Pulmonary artery endothelial cell (primary cell): ENCODE measurements at regions not wholly inside any gene's neighbourhood (a gene's known extent, or its start where the extent isn't known, plus 50 kb on each side); places are given as distances from the start of the nearest gene placed in this dataset.

Source experiments
- DNase-seq: peaks from one replicate; pipeline ENCODE4 v3.0.0-alpha.2; 2011; ENCODE audit warnings: low read depth, low spot score

DNA sequence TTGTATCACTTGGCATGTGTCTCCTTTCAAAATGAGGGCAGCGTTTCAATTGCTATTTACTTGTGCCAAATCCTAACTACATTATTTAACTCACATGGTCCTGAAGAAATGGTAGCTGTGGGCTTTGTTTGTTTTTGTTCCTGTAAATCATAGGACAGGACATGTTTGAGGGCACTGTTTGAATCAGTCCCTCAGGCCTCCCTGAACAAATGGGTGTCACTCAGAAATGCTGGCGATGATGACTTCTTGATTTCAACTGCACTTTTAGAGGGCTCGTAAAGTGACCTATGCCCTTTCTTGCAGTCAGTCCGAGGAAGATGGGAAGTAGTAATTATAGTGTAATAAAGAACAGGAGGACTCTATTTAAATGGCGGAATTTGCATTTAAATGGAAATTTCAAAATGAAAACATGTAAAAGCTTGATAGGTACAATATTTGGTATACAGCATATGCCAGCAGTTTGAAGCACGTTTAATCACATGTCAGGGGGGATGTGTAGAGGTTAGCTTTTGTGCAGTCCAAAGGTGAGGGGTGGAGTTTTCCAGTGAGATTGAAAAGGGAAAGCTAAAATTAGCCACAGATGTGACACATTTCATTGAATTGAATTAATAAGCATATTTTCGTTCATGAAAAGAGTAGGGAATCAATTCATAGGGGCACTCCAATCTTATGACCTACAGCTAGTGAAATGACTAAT is 1958.7 kb upstream of the IGFBP7 start:
- no peak for DNase-seq

DNA sequence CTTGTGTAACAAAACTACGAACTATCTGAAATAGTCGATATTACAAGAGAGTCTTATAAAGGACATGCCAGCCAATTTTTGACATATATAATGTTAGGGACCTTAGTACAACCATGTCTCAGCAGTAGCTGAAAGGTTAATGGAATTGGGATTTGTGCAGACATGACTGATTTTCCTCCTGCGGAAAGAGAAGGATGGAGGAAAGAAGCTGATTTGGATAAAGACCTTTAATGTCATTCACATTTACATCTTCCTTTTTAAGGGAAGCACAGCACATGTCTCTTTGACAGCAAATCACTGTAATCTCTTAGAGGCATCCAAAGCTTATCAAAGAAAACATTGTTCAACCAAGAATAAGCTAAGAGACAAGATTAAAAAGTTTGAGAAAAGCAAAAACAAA is 1976.2 kb upstream of the IGFBP7 start:
- no peak for DNase-seq

DNA sequence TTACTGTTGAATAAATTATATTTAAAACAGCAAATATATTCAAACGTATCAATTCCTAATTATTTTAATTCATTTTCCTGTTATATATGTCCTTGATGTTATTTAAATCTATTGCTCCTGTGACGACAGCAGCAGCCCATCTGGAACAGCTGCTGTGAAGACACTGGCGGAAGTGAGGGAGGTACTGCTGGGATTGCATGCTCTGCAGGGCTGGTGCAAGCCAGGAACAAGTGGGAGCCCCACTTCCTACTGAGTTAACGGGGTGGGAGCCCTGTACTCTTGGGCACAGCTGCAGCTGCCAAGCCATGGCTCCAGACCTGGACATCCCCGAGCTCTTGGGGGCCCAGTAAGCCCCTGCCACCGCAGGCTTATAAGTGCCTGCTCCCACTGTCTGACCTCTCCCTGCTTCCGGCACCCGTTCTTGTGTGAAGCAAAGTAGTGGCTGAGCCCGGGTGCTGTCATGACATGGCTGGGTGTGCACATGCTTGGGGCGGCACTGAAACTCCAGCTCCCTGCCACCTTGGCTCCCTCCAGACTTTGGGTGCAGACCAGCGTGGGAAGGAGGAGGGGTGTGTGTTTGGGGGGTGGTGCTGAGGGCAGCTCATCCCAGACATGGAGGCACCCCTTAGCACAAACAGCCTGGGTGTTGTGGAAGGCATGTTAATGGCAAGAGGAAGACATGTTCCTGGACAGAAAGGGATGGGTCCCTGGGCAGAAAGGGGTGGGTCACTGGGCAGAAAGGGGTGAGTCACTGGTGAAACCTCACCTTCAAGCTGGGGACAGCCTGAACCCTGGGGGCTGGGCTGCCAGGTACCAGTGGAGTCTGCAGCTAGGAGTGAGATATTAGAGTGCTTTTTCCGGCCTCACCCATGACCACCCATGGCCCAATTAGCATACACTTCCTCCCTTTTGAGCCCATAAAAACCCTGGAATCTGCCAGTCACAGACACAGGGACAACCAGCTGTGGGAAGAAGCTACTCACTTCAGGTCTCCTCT is 1981.3 kb upstream of the IGFBP7 start:
- DNase-seq = no peak

DNA sequence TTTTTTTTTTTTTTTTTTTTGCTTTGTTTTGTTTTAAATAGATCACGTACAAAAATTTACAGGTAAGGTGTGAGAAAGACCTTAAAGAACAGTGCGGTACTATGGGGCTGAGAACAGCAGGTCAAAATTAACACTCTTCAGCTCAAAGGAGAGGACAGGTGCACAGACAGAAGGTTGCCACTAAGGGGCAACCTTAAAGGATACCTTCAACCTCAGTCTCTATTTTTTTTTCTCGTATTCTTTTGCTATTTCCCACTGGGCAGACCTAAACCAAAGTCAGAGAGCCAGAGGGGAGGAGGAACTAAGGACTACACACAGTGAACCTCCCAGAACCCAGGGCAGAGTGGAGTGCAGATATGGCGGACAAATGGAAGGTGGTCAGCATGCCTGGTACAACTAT is 1984.3 kb upstream of the IGFBP7 start:
- no peak for DNase-seq

DNA sequence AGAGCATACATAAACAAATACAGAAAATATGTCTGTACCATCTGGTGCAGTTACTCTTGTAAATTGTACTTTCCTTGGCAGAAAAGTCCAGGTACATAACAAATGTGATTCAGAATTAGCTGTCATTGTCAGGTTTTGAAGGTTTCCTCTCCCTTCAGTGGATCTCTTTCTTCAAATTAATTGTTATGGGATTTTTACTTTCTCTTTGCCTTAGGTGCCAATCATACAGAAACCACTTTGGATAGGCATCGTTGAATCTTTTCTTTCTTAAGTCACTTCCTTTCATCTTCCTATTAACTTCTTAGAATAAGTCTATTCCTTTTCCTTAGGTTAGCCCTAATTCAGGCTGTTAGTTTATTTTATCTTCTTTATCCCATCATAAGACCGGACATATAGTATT is 1992.1 kb upstream of the IGFBP7 start:
- DNase-seq = no peak

DNA sequence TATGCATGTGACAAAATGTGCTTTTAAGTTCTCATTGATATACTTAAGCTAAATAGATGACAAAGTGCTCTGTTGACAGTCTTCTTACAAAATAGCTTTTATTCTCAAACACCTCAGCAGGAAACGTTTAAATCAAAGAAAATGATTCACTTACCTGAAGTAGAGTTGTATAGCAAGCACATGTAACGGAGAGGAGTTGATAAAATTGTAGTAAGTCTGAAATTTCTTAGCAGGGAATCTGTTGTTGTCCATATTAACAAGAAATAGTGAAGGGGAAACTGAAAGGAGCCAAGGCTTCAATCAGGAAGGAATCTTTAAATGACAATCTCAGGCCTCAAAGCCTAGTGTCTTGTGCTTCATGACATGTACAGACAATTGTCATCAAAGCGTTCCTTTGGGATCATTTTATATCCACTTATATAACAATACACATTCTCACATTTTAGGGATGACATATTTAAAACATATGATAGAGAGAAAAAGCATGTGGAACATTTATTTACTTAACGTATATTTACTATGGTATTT is 2010.2 kb upstream of the IGFBP7 start:
- DNase-seq = no peak

DNA sequence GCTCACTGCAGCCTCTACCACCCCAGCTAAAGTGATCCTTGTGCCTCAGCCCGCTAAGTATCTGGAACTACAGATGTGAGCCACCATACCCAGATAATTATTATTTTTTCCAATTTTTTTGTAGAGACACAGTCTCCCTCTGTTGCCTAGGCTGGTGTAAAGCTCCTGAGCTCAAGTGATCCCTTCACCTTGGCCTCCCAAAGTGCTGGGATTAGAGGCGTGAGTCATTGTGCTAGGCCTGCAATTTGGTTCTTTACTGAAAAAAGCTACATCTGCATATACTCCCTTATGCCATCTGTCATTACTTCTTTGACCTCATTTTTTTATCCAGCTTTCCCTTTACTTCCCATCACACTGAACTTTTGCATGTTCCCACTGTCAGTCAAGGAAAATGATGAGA is 2012.4 kb upstream of the IGFBP7 start:
- no peak for DNase-seq

DNA sequence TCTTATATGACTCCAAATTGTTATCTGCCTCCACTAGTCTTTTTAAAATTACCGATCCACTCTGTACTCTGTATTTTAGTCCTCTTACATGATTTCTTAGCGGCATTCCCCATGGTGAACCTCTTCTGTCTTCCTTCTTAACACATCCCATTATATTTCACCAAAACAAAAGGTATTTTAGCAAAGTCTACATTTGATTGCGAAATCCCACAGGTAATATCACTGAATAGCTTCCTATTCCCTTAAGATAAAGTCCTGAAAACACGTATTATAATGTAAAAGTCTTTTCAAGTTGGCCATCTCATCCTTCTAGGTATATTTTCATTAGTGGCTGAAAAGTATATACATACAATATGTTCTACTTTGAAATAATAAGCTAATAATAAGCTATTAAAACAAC is 2016.0 kb upstream of the IGFBP7 start:
- no peak for DNase-seq

DNA sequence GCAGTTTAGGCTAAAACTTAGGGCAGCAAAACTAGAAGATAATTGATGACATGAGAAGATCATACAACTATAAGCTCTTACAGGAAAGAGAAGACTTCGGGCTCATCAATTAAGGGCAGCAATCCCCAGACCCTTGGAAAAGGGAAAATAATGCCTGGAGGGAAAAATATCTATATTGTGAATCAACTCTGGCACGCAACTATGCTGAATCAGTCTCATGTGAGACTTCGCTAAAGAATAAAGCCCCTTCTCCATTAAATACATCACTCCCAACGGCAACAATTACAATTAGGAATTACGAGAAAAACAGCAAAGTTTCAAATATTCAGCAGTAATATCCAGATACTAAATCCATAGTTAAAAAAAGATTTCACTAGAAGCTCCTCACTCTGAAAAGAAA is 2016.8 kb upstream of the IGFBP7 start:
- no peak for DNase-seq

DNA sequence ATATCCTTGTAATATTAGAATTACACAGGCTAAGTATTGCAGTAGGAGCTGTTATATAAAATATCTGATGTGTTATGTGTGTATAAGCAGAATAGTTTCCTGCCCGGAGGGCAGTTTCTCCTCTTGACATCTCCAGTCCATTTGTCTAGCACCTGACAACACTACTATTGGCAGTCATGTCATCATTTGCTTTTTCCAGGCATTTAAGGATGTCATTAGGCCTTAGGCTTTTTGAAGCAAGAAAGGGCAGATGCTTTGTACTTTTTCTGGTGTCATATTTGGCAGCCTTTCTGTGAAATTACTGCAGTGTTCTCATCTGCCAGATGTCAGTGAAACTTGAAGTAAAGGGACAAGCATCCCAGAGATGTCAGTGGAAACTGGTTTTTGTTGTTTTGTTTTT is 2017.6 kb upstream of the IGFBP7 start:
- no peak for DNase-seq

DNA sequence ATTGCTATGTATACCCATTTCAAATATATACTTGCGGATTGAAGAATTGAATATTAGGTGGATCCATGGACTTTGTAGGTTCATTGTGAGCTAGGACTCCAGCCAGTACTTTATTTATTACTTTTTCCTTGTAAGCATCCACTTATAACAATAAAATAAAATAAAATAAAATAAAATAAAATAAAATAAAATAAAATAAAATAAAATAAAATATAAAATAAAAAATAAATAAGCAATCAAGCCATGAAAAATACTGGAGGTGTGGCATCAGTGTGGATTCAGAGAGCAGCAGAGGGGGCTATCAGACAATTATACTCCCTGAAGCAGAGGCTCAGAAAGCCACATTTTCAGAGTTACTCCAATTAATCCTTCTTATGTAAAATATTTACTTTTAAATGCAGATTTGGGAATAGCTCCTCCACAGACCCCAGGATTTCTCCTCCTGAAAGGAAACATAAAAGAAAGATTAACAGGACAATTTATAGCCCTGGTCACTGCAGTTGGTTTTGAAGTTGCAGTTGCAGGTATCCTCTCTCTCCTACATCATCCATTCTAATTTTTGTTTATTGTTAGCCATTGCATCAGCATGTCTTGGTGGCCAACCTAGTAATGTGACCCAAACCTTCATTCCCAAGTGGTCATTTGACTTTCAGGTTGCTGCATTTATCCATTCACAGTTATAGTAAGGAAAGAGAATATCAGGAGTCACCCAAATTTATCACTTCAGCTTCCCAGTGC is 2025.2 kb upstream of the IGFBP7 start:
- no peak for DNase-seq

DNA sequence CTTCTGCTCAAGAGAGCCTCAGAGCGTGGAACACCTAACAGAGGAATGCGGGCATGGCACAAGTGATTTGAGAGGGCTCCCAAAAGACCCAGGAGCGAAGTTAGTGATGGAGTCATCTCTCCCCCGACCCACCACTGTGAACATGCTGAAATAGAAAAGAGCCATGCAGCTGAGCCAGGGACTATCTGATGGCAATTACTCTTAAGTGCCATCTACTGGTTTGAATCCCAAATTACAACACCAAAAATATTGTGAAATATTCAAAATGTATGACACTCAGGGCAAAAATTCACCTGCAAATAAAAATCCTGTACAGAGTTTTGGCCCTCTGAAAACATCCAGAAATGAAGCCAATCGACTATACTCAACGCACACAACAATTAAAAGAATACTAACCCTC is 2038.9 kb upstream of the ADGRL3 start:
- DNase-seq = no peak

DNA sequence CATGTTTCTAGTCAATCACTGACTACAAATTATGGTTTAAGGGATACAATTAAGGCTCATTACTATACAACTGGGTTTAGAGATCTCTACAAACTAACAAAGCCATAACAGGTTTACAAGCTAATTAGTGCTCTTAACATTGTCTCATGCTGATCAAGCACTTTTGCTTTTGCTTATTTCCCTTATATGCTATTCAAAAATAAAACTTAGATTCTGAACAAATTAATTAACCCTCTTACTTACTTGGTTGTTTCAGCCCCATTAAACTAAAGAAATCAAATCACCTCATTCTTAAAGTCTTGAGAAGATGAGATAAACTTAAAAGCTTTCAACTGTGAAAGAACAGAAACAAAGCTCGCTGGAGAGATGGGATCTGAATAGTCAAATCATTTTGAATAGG is 2024.5 kb upstream of the ADGRL3 start:
- DNase-seq = no peak

DNA sequence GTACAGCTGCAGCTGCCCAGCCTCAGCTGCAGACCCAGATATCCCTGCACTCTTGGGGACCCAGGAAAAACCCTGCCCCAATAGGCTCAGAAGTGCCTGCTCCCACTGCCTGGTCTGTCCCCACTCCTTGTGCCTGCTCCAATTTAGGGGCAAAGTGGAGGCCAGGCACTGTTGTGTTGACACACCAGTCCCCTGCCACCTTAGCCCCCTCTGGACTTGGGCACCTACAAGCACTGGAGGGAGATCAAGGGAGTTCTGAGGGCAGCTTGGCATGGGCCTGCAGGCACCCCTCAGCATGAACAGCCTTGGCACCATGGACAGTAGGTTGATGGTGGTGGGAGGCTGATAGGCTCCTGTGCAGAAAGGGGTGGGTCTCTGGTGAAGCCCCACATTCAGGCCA is 2020.8 kb upstream of the ADGRL3 start:
- DNase-seq = no peak

DNA sequence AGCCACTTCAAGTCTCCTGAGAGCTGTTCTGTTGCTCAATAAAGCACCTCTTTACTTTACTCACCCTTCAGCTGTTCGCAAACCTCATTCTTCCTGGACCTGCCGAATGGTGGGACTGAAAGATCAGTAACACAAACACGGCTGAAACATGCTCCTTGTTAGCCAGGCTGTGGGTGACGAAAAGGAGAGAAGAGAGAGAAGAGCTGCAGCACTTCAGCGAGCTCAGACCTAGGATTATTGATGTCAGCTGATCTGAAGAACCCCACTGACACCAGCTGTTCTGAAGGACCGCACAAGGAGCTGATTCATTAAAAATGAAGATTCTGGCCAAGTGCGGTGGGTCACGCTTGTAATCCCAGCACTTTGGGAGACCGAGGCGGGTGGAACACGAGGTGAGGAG is 2020.0 kb upstream of the ADGRL3 start:
- no peak for DNase-seq

DNA sequence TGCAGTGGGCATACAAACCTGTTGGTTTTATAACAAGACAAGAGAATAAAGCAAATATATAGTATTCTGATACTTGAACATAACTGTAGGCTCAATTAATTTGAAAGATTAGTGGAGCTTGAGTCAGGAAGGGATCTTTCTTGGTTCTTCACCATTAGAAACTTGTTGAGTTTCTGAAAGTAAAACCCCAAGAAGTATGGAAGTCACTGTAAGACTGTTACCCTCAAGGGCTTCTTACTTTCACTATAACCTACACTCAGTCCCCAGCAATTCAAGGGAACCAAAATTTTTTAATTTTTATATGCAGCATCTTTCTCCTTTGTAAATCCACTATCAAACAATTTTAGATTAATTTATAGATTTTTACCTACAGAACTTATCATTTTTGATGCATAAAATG is 2019.2 kb upstream of the ADGRL3 start:
- no peak for DNase-seq

DNA sequence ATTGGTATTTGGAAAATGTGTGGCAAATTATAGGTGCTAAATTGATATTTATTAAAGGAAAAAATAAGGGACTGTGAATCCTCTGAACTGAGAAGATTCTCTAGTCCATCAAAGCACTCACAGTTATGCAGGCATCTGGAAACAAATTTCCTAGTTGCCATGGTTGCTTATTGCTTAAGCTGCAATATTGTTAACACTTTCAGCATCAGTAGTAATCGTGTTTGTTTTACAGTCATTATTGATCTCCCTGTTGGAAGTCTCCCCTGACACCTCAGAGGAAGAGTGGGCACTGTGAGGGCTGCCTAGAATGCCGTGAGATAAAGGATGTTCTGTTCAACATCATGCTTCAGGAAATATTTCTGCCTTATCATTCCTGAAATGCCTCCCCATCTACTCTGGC is 2004.3 kb upstream of the ADGRL3 start:
- no peak for DNase-seq

DNA sequence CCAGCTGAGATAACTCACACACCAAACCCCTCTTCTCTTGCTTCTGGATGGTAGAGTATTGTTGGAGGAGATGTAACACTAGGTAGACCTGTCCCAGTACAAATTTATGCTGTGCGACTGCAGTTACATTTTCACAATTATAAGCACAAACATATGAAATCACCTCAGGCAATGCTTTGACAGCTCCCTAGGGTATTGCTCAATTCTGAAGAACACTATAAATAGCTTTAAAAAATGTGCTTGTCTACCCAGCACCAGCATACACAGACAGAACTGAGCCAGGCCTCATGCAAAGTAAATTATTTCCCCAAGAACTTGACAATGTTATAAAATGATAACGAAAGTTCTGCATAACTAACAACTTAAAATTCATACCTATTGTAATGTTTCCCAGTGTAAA is 1999.1 kb upstream of the ADGRL3 start:
- DNase-seq = no peak

DNA sequence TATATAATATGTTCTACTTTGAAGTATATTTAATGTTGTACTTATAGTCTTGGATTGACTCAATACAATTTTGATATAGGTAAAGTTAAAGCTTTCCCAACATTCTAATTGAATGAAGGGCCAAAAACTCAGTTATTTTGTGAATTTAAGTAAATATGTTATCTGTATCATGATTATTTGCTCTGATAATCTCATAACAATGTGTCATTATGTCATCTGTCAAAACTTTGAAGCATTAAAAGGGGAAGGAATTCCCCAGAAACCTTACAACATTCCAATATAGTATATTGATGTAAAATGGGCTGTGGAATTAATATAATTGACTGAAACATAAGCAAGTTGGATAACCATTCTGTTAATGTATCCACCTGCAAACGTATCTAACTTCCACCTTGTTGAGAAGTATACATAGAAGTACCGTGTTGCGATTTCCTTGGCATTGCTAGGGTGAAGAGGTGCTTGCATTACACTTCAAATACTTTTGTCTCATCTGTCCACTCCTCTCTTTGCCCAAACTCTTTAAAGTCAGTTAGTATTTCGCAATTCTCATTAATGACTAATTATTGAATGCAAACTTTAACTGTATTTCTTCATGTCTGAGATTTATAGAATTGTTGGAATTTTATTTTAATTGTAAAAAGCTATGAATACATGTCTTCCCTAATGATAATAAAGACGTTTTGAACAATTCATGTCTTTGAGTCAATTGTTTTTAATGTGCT is 1982.1 kb upstream of the ADGRL3 start:
- no peak for DNase-seq

DNA sequence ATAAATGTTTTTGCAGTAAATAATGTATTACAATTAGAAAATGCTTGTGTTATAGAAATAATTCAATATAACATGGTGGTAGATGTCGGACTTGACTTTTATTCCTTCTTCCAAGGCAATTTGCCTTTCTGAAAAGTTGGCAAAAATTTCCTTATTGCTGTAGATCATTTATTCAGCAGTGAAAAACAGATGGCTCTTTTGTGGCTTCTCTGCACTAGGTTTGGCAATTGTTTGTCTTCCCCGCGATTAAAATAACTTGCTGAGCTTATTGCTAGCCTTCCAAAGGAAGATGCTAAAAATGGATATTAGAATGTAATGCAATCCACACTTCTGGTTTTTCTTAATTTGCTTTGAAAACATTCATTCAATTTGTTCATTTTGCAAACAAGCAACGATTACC is 1977.9 kb upstream of the ADGRL3 start:
- no peak for DNase-seq

DNA sequence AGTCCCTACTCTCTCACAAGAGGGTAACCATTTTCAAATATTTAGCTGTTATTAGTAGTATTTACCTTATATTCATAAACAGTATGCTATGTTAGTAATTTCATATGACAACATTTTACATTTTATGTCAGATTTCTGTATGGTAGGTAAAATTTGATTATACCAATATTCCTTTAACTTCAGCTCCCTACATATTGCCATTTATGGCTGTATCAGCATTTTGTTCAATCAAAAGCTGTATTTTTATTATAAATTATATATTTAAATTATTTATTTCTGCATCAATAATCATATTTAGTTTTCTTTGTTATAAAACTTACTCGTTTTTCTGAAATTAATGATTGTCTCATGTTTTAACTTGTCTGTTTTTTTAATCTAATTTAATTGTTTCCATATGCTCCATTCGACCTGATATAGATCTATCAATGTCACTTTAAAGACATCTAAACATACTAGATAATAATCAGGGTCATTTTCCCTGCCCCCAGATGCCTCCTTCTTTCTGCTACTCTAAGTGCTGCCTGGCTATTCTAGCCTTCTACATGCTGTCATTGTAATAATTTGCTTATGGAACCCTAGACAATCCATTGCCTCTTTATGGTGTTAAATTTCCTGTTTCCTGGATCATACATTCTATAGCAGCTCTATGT is 1976.7 kb upstream of the ADGRL3 start:
- no peak for DNase-seq
